B cell (primary cell): ENCODE measurements at regions not wholly inside any gene's neighbourhood (a gene's known extent, or its start where the extent isn't known, plus 50 kb on each side); places are given as distances from the start of the nearest gene placed in this dataset.

Experiments
- ATAC-seq: fragments of 200-7000 bp; cut with Tn5 transposase; one replicate; pipeline ENCODE4 v1.10.0; 2021; ENCODE audit warnings: low read depth, mild to moderate bottlenecking, moderate number of reproducible peaks, moderate library complexity
- CTCF ChIA-PET: fragments of 350-600 bp; sonication (Branson Sonifier 250); formaldehyde crosslinking; loops from one replicate; lab custom pipeline; 2021; ENCODE audit warnings: antibody characterized with exemption, inconsistent platforms; lab: Charles Lee
- POLR2A ChIA-PET: fragments of 350-600 bp; sonication (Branson Sonifier 250); formaldehyde crosslinking; loops from one replicate; lab custom pipeline; 2021; ENCODE audit warnings: antibody characterized with exemption; lab: Charles Lee
- DNase-seq: peaks from one replicate; pipeline ENCODE4 v3.0.0; 2013
- H2AFZ ChIP-seq: 2 replicates; pipeline ENCODE4 v1.6.1; 2012; ENCODE audit warnings: mild to moderate bottlenecking, low read depth, low read length; ENCODE audit not compliant: insufficient read depth, poor library complexity, severe bottlenecking
- H3K27ac ChIP-seq, 2 donors: 1 replicate in 1 of 2; 2 replicates in 1 of 2; pipeline ENCODE4 v1.5.1; 2012 to 2013; ENCODE audit warnings: low read length in 2 of 2, mild to moderate bottlenecking in 2 of 2, moderate library complexity in 1 of 2
- H3K27me3 ChIP-seq, 4 experiments: fragments of 200-600 bp in 1 of 4; sonication (generic) in 1 of 4; replicated peaks in 1 of 4; 1 replicate in 2 of 4; 2 replicates in 2 of 4; pipeline versions ENCODE4 v1.6.1 to v1.7.0; 2013 to 2016; ENCODE audit warnings: low read length in 3 of 4, mild to moderate bottlenecking in 2 of 4, mixed read lengths in 1 of 4, moderate library complexity in 1 of 4; ENCODE audit not compliant: insufficient read depth in 4 of 4, control insufficient read depth in 3 of 4; ENCODE audit errors: control extremely low read depth in 1 of 4
- H3K36me3 ChIP-seq, 2 experiments: replicated peaks in 1 of 2; 1 replicate in 1 of 2; 2 replicates in 1 of 2; pipeline versions ENCODE4 v1.6.1 to v1.7.1; 2013; ENCODE audit warnings: low read length in 1 of 2; ENCODE audit not compliant: insufficient read depth in 2 of 2, control insufficient read depth in 1 of 2; ENCODE audit errors: control extremely low read depth in 1 of 2, extremely low read depth in 1 of 2
- H3K4me1 ChIP-seq, 2 donors: fragments of 200-600 bp in 1 of 2; sonication (generic) in 1 of 2; 1 replicate in 1 of 2; 2 replicates in 1 of 2; pipeline versions ENCODE4 v1.5.1 to v1.6.1; 2013 to 2017; ENCODE audit warnings: low read length in 2 of 2; ENCODE audit not compliant: control insufficient read depth in 2 of 2, insufficient read depth in 2 of 2
- H3K4me2 ChIP-seq: replicated peaks from 2 replicates; pipeline ENCODE3; 2012; ENCODE audit warnings: mild to moderate bottlenecking, low read depth, low read length; ENCODE audit not compliant: poor library complexity, severe bottlenecking
- H3K4me3 ChIP-seq, 5 experiments: fragments of 200-600 bp in 1 of 5; sonication (generic) in 1 of 5; 1 replicate in 3 of 5; 2 replicates in 2 of 5; pipeline versions ENCODE4 v1.5.1 to v1.7.0; 2011 to 2016; ENCODE audit warnings: low read length in 4 of 5, mild to moderate bottlenecking in 4 of 5, low read depth in 2 of 5, control low read depth in 1 of 5, moderate library complexity in 1 of 5; ENCODE audit not compliant: insufficient read depth in 1 of 5; ENCODE audit errors: control extremely low read depth in 1 of 5, extremely low read depth in 1 of 5
- H3K79me2 ChIP-seq: fragments of 200-600 bp; sonication (generic); one replicate; pipeline ENCODE4 v1.6.0; 2016; ENCODE audit warnings: low read length; ENCODE audit not compliant: control insufficient read depth, insufficient read depth
- H3K9ac ChIP-seq: fragments of 200-600 bp; sonication (generic); 2 replicates; pipeline ENCODE4 v1.6.1; 2017; ENCODE audit warnings: mild to moderate bottlenecking, low read length, moderate library complexity
- H3K9me3 ChIP-seq, 3 donors: one replicate each; pipeline versions ENCODE4 v1.6.1 to v1.7.1; 2013; ENCODE audit warnings: low read length in 2 of 3; ENCODE audit not compliant: control insufficient read depth in 2 of 3, insufficient read depth in 1 of 3; ENCODE audit errors: control extremely low read depth in 1 of 3
- H4K20me1 ChIP-seq: 2 replicates; pipeline ENCODE4 v1.6.0; 2012; ENCODE audit warnings: mild to moderate bottlenecking, low read length; ENCODE audit not compliant: insufficient read depth, control insufficient read depth, poor library complexity, severe bottlenecking
- H3K27ac Mint-ChIP-seq: one replicate; pipeline ENCODE4 v1.8.0; 2021; ENCODE audit warnings: mixed read lengths
- H3K27me3 Mint-ChIP-seq: one replicate; pipeline ENCODE4 v1.8.0; 2021; ENCODE audit warnings: mixed read lengths
- H3K4me1 Mint-ChIP-seq: one replicate; pipeline ENCODE4 v1.8.0; 2021; ENCODE audit warnings: mixed read lengths
- H3K4me3 Mint-ChIP-seq: one replicate; pipeline ENCODE4 v1.8.0; 2021; ENCODE audit warnings: mixed read lengths
- H3K9me3 Mint-ChIP-seq: one replicate; pipeline ENCODE4 v1.8.0; 2022; ENCODE audit warnings: mixed read lengths; ENCODE audit not compliant: insufficient read depth
- EZH2 ChIP-seq: IDR thresholded peaks from 2 replicates; pipeline ENCODE4 v1.6.1; 2012; ENCODE audit warnings: borderline replicate concordance, low read depth, mild to moderate bottlenecking, moderate library complexity, low read length; ENCODE audit not compliant: insufficient read depth, poor library complexity, severe bottlenecking
- WGBS: methylation state at CpG from one replicate; pipeline ENCODE4 v1.1.5; 2013; ENCODE audit warnings: missing lambda C conversion rate; ENCODE audit not compliant: insufficient coverage; 5-methylcytosine and 5-hydroxymethylcytosine counted together
- intact Hi-C: fragments of 100-400 bp; cut with micrococcal nuclease; formaldehyde crosslinking; loops from one replicate; pipeline ENCODE4 v1.10.0; 2022
- TF ChIP-seq, protein P1 (sequence below): fragments of 200-600 bp; IDR thresholded peaks from one replicate; pipeline ENCODE4 v1.8.0; 2022; ENCODE audit warnings: antibody characterized with exemption, mild to moderate bottlenecking

DNA sequence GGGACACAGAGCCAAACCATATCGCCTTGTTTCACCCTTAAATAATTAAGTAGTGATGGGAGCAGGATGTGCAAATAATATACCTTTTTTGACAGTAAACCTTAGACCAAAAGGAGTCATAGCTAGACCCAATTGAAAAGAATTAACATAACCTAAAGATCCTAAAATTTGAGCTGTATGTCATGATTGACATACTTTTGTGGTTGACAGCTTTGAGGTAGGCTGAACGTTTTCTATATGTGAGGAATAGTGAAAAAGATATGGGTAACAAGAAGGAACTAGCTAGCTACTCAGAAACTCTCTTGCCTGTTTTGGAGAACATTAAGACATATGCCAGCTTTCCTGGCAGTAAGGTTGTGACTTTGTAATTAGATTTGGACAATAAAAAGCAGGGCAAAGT, 320.6 kb downstream of the KCNC2 start:
- no peak overlapping the region for H3K4me3 Mint-ChIP-seq
- intact Hi-C loops = no loop called here
- H3K27me3 Mint-ChIP-seq = no peaks in the 10 kb centered on the region
- DNase-seq (no peak), ATAC-seq (no peak)
- H3K79me2 ChIP-seq = no peaks in the 10 kb centered on the region
- ChIA-PET POLR2A (no interaction called here), CTCF (no interaction called here)
- H3K4me2 ChIP-seq = no peak overlapping the region
- no peak overlapping the region for H2AFZ ChIP-seq
- H4K20me1 ChIP-seq = no peaks in the 10 kb centered on the region
- no peaks in the 10 kb centered on the region for H3K27me3 ChIP-seq
- H3K9ac ChIP-seq = no peak overlapping the region
- peaks cover 6% of the 10 kb centered on the region for H3K9me3 Mint-ChIP-seq
- TF ChIP-seq EZH2 = no peak
- TF ChIP-seq, protein P1, sequence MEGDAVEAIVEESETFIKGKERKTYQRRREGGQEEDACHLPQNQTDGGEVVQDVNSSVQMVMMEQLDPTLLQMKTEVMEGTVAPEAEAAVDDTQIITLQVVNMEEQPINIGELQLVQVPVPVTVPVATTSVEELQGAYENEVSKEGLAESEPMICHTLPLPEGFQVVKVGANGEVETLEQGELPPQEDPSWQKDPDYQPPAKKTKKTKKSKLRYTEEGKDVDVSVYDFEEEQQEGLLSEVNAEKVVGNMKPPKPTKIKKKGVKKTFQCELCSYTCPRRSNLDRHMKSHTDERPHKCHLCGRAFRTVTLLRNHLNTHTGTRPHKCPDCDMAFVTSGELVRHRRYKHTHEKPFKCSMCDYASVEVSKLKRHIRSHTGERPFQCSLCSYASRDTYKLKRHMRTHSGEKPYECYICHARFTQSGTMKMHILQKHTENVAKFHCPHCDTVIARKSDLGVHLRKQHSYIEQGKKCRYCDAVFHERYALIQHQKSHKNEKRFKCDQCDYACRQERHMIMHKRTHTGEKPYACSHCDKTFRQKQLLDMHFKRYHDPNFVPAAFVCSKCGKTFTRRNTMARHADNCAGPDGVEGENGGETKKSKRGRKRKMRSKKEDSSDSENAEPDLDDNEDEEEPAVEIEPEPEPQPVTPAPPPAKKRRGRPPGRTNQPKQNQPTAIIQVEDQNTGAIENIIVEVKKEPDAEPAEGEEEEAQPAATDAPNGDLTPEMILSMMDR = no peak
- no peaks in the 10 kb centered on the region for H3K36me3 ChIP-seq
- H3K27ac ChIP-seq = no peak overlapping the region
- H3K9me3 ChIP-seq = peaks cover 0 to 5% (median 0%) of the 10 kb centered on the region in 3 donors
- H3K4me1 ChIP-seq = no peaks in the 10 kb centered on the region
- no peak overlapping the region for H3K4me3 ChIP-seq
- WGBS = 50% methylated on average over 1 of the region's 2 CpGs
- H3K4me1 Mint-ChIP-seq = no peaks in the 10 kb centered on the region
- no peak overlapping the region for H3K27ac Mint-ChIP-seq

DNA sequence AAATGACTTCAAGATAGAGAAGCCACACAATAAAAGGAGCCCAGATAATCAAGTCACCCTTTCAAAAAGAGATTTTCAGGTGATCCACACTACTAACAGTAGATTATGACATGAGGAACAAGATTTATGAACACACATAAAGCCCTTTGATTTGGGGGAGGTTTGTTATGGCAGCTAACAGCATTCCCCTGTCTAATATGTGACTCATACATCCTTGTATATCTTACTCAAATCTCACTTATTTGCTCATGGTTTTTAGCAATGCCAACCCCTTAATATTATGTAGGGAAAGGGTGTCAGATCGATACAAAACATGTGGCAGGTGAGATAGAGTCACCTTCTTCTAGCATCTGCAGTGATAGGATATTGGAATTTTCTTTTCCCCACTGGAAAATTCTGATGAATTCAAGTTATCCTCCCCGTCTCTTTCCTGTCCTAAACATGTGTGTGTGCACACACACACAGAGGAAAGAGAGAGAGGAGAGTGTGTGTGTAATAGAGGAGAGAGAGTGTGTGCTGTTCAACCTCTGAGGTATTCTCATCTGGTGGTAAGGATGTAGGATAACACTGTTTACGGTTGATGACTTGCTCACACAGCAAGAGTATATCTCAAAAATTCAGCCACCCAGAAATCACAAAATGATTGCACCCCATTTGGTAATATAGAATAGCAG, 319.9 kb downstream of the KCNC2 start:
- Histone ChIP-seq H3K4me1 (no peaks in the 10 kb centered on the region), H3K27ac (no peak overlapping the region), H3K9ac (no peak overlapping the region), H3K9me3 (peaks cover 0 to 5% (median 0%) of the 10 kb centered on the region in 3 donors), H3K4me2 (no peak overlapping the region), H2AFZ (no peak overlapping the region), H4K20me1 (no peaks in the 10 kb centered on the region), H3K27me3 (no peaks in the 10 kb centered on the region), H3K79me2 (no peaks in the 10 kb centered on the region), H3K4me3 (no peak overlapping the region), H3K36me3 (no peaks in the 10 kb centered on the region)
- no peak overlapping the region for H3K27ac Mint-ChIP-seq
- H3K27me3 Mint-ChIP-seq = no peaks in the 10 kb centered on the region
- no CpG with 5 or more reads among the region's 3 CpGs for WGBS
- CTCF ChIA-PET = no interaction called here
- TF ChIP-seq EZH2 = no peak
- TF ChIP-seq, protein P1 = no peak
- ATAC-seq (no peak), DNase-seq (no peak)
- no peak overlapping the region for H3K4me3 Mint-ChIP-seq
- POLR2A ChIA-PET = no interaction called here
- peaks cover 6% of the 10 kb centered on the region for H3K9me3 Mint-ChIP-seq
- no peaks in the 10 kb centered on the region for H3K4me1 Mint-ChIP-seq
- intact Hi-C loops = no loop called here
